GM12865 (cell line): ENCODE measurements at regions not wholly inside any gene's neighbourhood (a gene's known extent, or its start where the extent isn't known, plus 50 kb on each side); places are given as distances from the start of the nearest gene placed in this dataset.
"Not testable (repeated sequence)": the region's sequence is repeated elsewhere in the genome, so short reads cannot be mapped to it uniquely, and the experiment has no call there.

Experiments
- DNase-seq: peaks from one replicate; pipeline ENCODE4 v3.0.0; 2010; ENCODE audit warnings: low read depth
- H3K4me3 ChIP-seq: 2 replicates; pipeline ENCODE4 v1.5.1; 2011; ENCODE audit warnings: mild to moderate bottlenecking, low read depth, low read length, control low read depth
- CTCF ChIP-seq: IDR thresholded peaks from 2 replicates; pipeline ENCODE4 v1.5.1; 2011; ENCODE audit warnings: low read length, control low read depth, low read depth, inconsistent platforms; ENCODE audit not compliant: insufficient read depth; ENCODE audit errors: missing control alignments

GRCh38 chr2:199556527-199557285, 99.0 kb upstream of the SATB2 start:
- H3K4me3 ChIP-seq: no peak overlapping the region
- DNase-seq: no peak
- TF ChIP-seq CTCF: no peak

DNA sequence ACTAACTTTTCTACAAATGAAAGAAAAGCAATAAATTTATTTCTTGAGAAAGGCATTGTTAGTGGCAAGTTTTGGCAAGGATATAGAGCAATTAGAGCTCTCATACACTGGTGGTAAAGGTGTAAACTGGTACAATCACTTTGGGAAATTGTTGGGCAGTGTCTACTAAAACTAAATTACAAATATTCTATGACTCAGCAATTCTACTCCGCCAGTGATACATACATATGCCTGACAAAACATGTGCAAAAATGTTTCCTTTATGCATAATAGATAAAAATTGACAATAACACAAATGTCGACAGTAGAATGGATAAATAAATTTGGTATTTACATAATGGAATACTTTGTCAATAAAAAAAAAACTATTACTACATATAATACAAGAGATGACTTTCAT, 96.3 kb upstream of the SATB2 start:
- H3K4me3 ChIP-seq: no peak overlapping the region
- DNase-seq: no peak
- no peak for TF ChIP-seq CTCF

GRCh38 chr2:199552141-199552540, 94.4 kb upstream of the SATB2 start:
- no peak overlapping the region for H3K4me3 ChIP-seq
- no peak for TF ChIP-seq CTCF
- DNase-seq: no peak

DNA sequence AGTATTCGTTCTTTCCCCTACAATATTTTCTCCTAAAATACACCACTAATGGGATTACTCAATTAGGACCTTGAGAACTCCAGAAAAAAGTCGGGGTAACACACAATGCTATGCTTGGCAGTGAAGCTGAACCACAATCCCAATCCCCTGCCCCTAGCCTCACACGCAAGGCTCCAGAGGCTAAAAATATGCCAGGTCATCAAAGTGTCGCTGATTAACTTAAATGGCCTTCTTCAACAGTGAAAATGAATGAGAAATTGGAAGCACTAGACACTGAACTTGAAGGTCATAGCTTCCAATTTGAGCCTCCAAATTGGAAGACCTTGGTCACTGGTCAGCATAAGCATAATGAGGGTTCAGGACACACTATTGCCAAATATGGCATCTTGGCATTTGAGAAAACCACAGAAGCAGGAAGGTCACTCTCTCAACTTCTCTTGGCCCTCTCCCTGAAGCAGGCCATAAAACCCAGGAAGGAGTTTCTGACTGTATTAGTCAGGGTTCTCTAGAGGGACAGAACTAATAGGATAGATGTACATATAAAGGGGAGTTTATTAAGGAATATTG, 86.0 kb upstream of the SATB2 start:
- no peak for DNase-seq
- H3K4me3 ChIP-seq: no peak overlapping the region
- no peak for TF ChIP-seq CTCF

DNA sequence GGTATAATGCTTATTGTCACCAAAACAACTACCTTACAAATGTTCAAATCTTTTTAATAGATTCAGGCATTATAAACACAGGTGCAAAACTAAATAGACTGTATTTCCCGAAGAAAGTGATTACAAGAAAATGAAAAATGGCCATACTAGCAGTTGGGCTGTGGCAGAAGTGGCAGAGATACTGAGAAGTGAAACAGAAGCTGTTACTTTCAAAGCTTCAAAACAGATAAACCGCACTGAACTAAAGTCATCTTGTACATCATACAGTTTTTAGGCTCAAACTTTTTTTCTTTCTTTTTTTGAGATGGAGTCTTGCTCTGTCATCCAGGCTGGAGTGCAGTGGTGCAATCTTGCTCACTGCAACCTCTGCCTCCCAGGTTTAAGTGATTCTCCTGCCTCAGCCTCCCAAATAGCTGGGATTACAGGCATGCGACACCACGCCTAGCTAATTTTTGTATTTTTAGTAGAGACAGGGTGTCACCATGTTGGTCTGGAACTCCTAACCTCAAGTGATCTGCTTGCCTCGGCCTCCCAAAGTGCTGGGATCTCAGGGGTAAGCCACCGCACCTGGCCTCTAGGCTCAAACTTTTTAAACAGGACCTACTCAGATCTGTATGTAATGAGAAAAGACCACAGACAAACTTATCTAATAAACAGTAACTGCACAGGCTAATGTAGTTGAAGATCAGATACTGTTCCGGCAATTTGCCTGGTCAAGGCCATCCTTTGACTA, 77.9 kb upstream of the SATB2 start:
- DNase-seq: peak; percentile 5
- no peak overlapping the region for H3K4me3 ChIP-seq
- TF ChIP-seq CTCF: no peak

- not testable (repeated sequence) for DNase-seq, H3K4me3 ChIP-seq
These were observed 76.1 kb upstream of the SATB2 start for GRCh38 chr2:199533873-199534272.

DNA sequence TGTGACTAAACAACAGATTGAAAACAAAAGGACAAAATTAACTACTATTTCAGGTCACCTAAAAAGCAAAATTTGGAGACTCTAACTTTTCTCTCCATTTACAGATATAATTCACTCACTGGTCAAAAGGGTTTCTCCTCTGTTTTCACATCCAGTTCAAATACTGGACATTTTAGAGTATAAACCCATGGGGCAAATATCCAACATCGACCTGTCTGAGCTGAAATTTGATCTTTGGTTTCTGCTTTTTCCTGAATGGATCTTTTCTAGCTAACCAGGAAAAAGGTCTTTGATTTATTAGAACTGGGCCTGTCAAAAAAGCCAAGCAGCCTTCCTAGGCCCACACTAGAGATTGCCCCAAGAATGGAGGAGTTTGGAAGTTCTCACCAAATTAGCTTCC, 69.3 kb upstream of the SATB2 start:
- no peak overlapping the region for H3K4me3 ChIP-seq
- no peak for TF ChIP-seq CTCF
- DNase-seq: no peak
